H9 (cell line): ENCODE measurements at regions not wholly inside any gene's neighbourhood (a gene's known extent, or its start where the extent isn't known, plus 50 kb on each side); places are given as distances from the start of the nearest gene placed in this dataset.

ENCODE experiments used
- DNase-seq: peaks from one replicate; pipeline ENCODE4 v3.0.0-alpha.2; 2017
- H2AFZ ChIP-seq: one replicate; pipeline ENCODE4 v1.6.1; 2013; ENCODE audit warnings: mild to moderate bottlenecking, low read length, control low read depth, moderate library complexity
- H2AK5ac ChIP-seq: 2 replicates; pipeline ENCODE4 v1.6.1; 2013; ENCODE audit warnings: low read length, control low read depth, mixed read lengths; ENCODE audit not compliant: insufficient read length
- H2BK120ac ChIP-seq: one replicate; pipeline ENCODE4 v1.6.1; 2013; ENCODE audit warnings: low read depth, mild to moderate bottlenecking, low read length, control low read depth, inconsistent platforms; ENCODE audit not compliant: poor library complexity, severe bottlenecking
- H2BK12ac ChIP-seq: 2 replicates; pipeline ENCODE4 v1.6.1; 2013; ENCODE audit warnings: low read length, control low read depth, mixed read lengths, low read depth; ENCODE audit not compliant: insufficient read length
- H2BK15ac ChIP-seq: 2 replicates; pipeline ENCODE4 v1.6.1; 2013; ENCODE audit warnings: low read depth, low read length, control low read depth
- H2BK20ac ChIP-seq: one replicate; pipeline ENCODE4 v1.6.1; 2013; ENCODE audit warnings: low read depth, mild to moderate bottlenecking, low read length, control low read depth, inconsistent platforms; ENCODE audit not compliant: poor library complexity, severe bottlenecking
- H2BK5ac ChIP-seq: 2 replicates; pipeline ENCODE4 v1.6.1; 2013; ENCODE audit warnings: low read length, control low read depth, mixed read lengths; ENCODE audit not compliant: insufficient read length
- H3K14ac ChIP-seq: 2 replicates; pipeline ENCODE4 v1.6.1; 2013; ENCODE audit warnings: low read length, control low read depth; ENCODE audit not compliant: insufficient read depth
- H3K18ac ChIP-seq: 2 replicates; pipeline ENCODE4 v1.6.1; 2013; ENCODE audit warnings: low read depth, mild to moderate bottlenecking, mixed read lengths, low read length, control low read depth; ENCODE audit not compliant: insufficient read length
- H3K23ac ChIP-seq: 2 replicates; pipeline ENCODE4 v1.6.1; 2013; ENCODE audit warnings: low read length, control low read depth, mixed read lengths, low read depth; ENCODE audit not compliant: insufficient read length
- H3K23me2 ChIP-seq: 2 replicates; pipeline ENCODE4 v1.6.1; 2013; ENCODE audit warnings: low read depth, mild to moderate bottlenecking, mixed read lengths, low read length, control low read depth; ENCODE audit not compliant: insufficient read length, poor library complexity, severe bottlenecking
- H3K27ac ChIP-seq: 2 replicates; pipeline ENCODE4 v1.5.1; 2013; ENCODE audit warnings: low read length, control low read depth, mixed read lengths, low read depth; ENCODE audit not compliant: insufficient read length
- H3K27me3 ChIP-seq: 2 replicates; pipeline ENCODE4 v1.6.1; 2013; ENCODE audit warnings: low read length, control low read depth, inconsistent platforms; ENCODE audit not compliant: insufficient read depth
- H3K4ac ChIP-seq: 2 replicates; pipeline ENCODE4 v1.6.1; 2013; ENCODE audit warnings: low read depth, mild to moderate bottlenecking, control low read depth, inconsistent platforms, low read length, moderate library complexity
- H3K4me1 ChIP-seq: 2 replicates; pipeline ENCODE4 v1.6.1; 2013; ENCODE audit warnings: low read length, control low read depth, inconsistent platforms; ENCODE audit not compliant: insufficient read depth
- H3K4me2 ChIP-seq: 2 replicates; pipeline ENCODE4 v1.6.1; 2013; ENCODE audit warnings: low read length, control low read depth, mixed read lengths; ENCODE audit not compliant: insufficient read length, insufficient read depth
- H3K56ac ChIP-seq: 2 replicates; pipeline ENCODE4 v1.6.1; 2013; ENCODE audit warnings: low read depth, mild to moderate bottlenecking, mixed read lengths, low read length, control low read depth; ENCODE audit not compliant: insufficient read length
- H3K79me1 ChIP-seq: 2 replicates; pipeline ENCODE4 v1.6.1; 2013; ENCODE audit warnings: low read depth, mild to moderate bottlenecking, moderate library complexity, low read length, control low read depth, inconsistent platforms; ENCODE audit not compliant: insufficient read depth, poor library complexity, severe bottlenecking
- H3K79me2 ChIP-seq: 2 replicates; pipeline ENCODE4 v1.6.1; 2013; ENCODE audit warnings: low read length, control low read depth, inconsistent platforms; ENCODE audit not compliant: insufficient read depth
- H3K9ac ChIP-seq: 2 replicates; pipeline ENCODE4 v1.6.1; 2013; ENCODE audit warnings: low read length, control low read depth, mixed read lengths; ENCODE audit not compliant: insufficient read length; ENCODE audit errors: extremely low read depth
- H3K9me3 ChIP-seq: one replicate; pipeline ENCODE4 v1.6.1; 2013; ENCODE audit warnings: low read depth, low read length, inconsistent platforms; ENCODE audit not compliant: control insufficient read depth
- H3T11ph ChIP-seq: one replicate; pipeline ENCODE4 v1.6.1; 2013; ENCODE audit warnings: mild to moderate bottlenecking, low read length, control low read depth, inconsistent platforms
- H4K20me1 ChIP-seq: one replicate; pipeline ENCODE4 v1.6.1; 2013; ENCODE audit not compliant: control insufficient read depth, insufficient read length, insufficient read depth
- H4K5ac ChIP-seq: 2 replicates; pipeline ENCODE4 v1.6.1; 2013; ENCODE audit warnings: low read depth, mild to moderate bottlenecking, mixed read lengths, low read length, control low read depth; ENCODE audit not compliant: insufficient read length
- H4K8ac ChIP-seq: replicated peaks from 2 replicates; pipeline ENCODE4 v1.6.1; 2013; ENCODE audit warnings: low read length, control low read depth, mixed read lengths, low read depth; ENCODE audit not compliant: insufficient read length
- H4K91ac ChIP-seq: 2 replicates; pipeline ENCODE4 v1.6.1; 2013; ENCODE audit warnings: low read depth, mild to moderate bottlenecking, moderate library complexity, mixed read lengths, low read length, control low read depth; ENCODE audit not compliant: insufficient read length
- H3K27ac Mint-ChIP-seq, 3 experiments: 2 replicates in 2 of 3; 3 replicates in 1 of 3; pipeline ENCODE4 v1.8.0; 2020 to 2021; ENCODE audit warnings: mixed read lengths in 3 of 3, mild to moderate bottlenecking in 1 of 3, moderate library complexity in 1 of 3
- H3K27me3 Mint-ChIP-seq: 2 replicates; pipeline ENCODE4 v1.8.0; 2021; ENCODE audit warnings: low read depth, mild to moderate bottlenecking, moderate library complexity, mixed read lengths
- H3K36me3 Mint-ChIP-seq, 3 experiments: 2 replicates in 2 of 3; 3 replicates in 1 of 3; pipeline ENCODE4 v1.8.0; 2020 to 2021; ENCODE audit warnings: low read depth in 3 of 3, mixed read lengths in 3 of 3; ENCODE audit not compliant: insufficient read depth in 1 of 3
- H3K4me1 Mint-ChIP-seq, 2 experiments: 2 replicates each; pipeline ENCODE4 v1.8.0; 2020; ENCODE audit warnings: mixed read lengths in 2 of 2
- H3K4me3 Mint-ChIP-seq, 2 experiments: 2 replicates in 1 of 2; 3 replicates in 1 of 2; pipeline ENCODE4 v1.8.0; 2020 to 2021; ENCODE audit warnings: mild to moderate bottlenecking in 2 of 2, mixed read lengths in 2 of 2, moderate library complexity in 1 of 2
- H3K9me3 Mint-ChIP-seq, 2 experiments: 2 replicates in 1 of 2; 3 replicates in 1 of 2; pipeline ENCODE4 v1.8.0; 2020; ENCODE audit warnings: mild to moderate bottlenecking in 2 of 2, mixed read lengths in 2 of 2, moderate library complexity in 1 of 2
- WGBS: extraction: QIAGEN DNeasy Blood & Tissue Kit; methylation state at CpG from one replicate; pipeline ENCODE4 v1.1.7; 2013; ENCODE audit warnings: missing lambda C conversion rate, low lambda C conversion rate, mixed read lengths; ENCODE audit not compliant: insufficient read length; ENCODE audit errors: extremely low coverage; 5-methylcytosine and 5-hydroxymethylcytosine counted together
- TF ChIP-seq, protein P1 (sequence below): fragments of 200-600 bp; sonication (generic); conservative IDR thresholded peaks from 3 replicates; pipeline ENCODE4 v1.8.0; 2021; ENCODE audit warnings: antibody characterized with exemption, mild to moderate bottlenecking

GRCh38 chr4:182126096-182126495 lies 117.1 kb upstream of the TENM3 start:
- H3K9ac ChIP-seq: no peak overlapping the region
- H2BK20ac ChIP-seq: no peak overlapping the region
- H3K56ac ChIP-seq: no peak overlapping the region
- Mint-ChIP-seq H3K27me3 (no peaks in the 10 kb centered on the region; the same call in none of the 2 replicates), H3K36me3 (peaks cover 7 to 28% (median 18%) of the 10 kb centered on the region in 3 experiments), H3K27ac (no peak overlapping the region; a peak in 1 of 7 replicates), H3K9me3 (peaks cover 19 to 25% of the 10 kb centered on the region in 2 experiments), H3K4me1 (peaks cover 0 to 6% of the 10 kb centered on the region in 2 experiments; a peak in 2 of 4 replicates), H3K4me3 (no peak overlapping the region)
- no peak overlapping the region for H4K5ac ChIP-seq
- no peak overlapping the region for H2BK12ac ChIP-seq
- H3K4me1 ChIP-seq: no peaks in the 10 kb centered on the region
- H2AK5ac ChIP-seq: no peak overlapping the region
- no peak overlapping the region for H3T11ph ChIP-seq
- TF ChIP-seq, protein P1, sequence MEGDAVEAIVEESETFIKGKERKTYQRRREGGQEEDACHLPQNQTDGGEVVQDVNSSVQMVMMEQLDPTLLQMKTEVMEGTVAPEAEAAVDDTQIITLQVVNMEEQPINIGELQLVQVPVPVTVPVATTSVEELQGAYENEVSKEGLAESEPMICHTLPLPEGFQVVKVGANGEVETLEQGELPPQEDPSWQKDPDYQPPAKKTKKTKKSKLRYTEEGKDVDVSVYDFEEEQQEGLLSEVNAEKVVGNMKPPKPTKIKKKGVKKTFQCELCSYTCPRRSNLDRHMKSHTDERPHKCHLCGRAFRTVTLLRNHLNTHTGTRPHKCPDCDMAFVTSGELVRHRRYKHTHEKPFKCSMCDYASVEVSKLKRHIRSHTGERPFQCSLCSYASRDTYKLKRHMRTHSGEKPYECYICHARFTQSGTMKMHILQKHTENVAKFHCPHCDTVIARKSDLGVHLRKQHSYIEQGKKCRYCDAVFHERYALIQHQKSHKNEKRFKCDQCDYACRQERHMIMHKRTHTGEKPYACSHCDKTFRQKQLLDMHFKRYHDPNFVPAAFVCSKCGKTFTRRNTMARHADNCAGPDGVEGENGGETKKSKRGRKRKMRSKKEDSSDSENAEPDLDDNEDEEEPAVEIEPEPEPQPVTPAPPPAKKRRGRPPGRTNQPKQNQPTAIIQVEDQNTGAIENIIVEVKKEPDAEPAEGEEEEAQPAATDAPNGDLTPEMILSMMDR: no peak
- no peak overlapping the region for H3K4ac ChIP-seq
- peaks cover 14% of the 10 kb centered on the region for H3K9me3 ChIP-seq
- H3K27ac ChIP-seq: no peak overlapping the region
- no peak overlapping the region for H3K4me2 ChIP-seq
- no peaks in the 10 kb centered on the region for H3K27me3 ChIP-seq
- H3K18ac ChIP-seq: no peak overlapping the region
- H2AFZ ChIP-seq: no peak overlapping the region
- WGBS: no CpG with 5 or more reads among the region's 5 CpGs
- no peak overlapping the region for H3K23ac ChIP-seq
- H3K23me2 ChIP-seq: no peaks in the 10 kb centered on the region
- H2BK15ac ChIP-seq: no peak overlapping the region
- H4K8ac ChIP-seq: no peak overlapping the region
- no peak overlapping the region for H3K14ac ChIP-seq
- H3K79me1 ChIP-seq: no peaks in the 10 kb centered on the region
- no peaks in the 10 kb centered on the region for H3K79me2 ChIP-seq
- no peaks in the 10 kb centered on the region for H4K20me1 ChIP-seq
- DNase-seq: no peak
- H2BK120ac ChIP-seq: no peak overlapping the region
- H4K91ac ChIP-seq: no peak overlapping the region
- no peak overlapping the region for H2BK5ac ChIP-seq
